Retinal pigment epithelial cell (primary cell): ENCODE measurements at regions not wholly inside any gene's neighbourhood (a gene's known extent, or its start where the extent isn't known, plus 50 kb on each side); places are given as distances from the start of the nearest gene placed in this dataset.
"Not testable (repeated sequence)": the region's sequence is repeated elsewhere in the genome, so short reads cannot be mapped to it uniquely, and the experiment has no call there.

Experiments used
- DNase-seq: peaks from one replicate; pipeline ENCODE4 v3.0.0-alpha.2; 2010; ENCODE audit warnings: low read depth
- H3K4me3 ChIP-seq: 2 replicates; pipeline ENCODE4 v1.5.1; 2011; ENCODE audit warnings: mild to moderate bottlenecking, low read length, control low read depth, moderate library complexity
- TF ChIP-seq, protein P1 (sequence below): conservative IDR thresholded peaks from 2 replicates; pipeline ENCODE4 v1.5.1; 2011; ENCODE audit warnings: low read depth, low read length, control low read depth, inconsistent platforms

DNA sequence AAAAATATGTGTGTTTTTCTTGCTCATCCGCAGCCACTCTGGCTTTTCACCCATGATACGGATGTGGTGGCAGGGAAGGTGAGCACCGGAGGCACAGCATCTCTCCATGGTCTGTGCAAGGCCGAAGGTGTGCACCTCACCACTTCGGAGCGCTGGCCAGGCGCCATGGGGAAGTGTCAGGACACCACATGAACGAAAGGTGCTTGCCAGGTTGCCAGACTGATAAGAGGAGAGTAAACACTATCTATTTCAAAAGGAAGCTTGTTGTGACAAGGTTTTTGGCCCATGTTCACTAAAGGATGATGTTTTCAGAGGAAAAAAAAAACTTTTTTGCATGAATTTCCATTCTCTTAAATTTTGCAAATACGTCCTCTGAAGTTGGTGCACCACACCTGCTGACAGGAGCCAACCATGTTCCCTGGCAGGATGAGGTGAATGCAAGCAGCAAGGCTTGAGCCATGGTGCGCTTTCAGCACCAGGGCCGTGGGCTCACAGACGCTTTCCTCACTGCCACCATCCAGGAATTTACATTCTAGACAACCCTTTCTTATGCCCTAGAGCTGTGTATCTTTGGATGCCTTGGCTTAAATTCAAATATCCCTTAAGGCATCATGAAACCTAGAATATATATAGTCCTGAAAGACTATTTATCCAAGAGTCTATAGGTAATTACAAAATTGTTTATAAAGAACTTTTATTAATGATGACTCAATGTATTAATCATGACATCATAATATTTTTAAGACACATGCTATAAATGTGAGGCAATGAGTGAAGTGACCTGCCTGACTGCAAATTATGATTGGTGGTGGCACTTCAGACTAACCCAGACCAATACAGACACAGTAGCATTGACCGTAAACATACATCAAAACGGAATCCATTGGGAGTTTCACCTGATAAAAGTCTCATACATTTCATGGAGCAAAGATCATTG lies 234.5 kb downstream of the TFAP2A start:
- no peak for DNase-seq
- TF ChIP-seq, protein P1, sequence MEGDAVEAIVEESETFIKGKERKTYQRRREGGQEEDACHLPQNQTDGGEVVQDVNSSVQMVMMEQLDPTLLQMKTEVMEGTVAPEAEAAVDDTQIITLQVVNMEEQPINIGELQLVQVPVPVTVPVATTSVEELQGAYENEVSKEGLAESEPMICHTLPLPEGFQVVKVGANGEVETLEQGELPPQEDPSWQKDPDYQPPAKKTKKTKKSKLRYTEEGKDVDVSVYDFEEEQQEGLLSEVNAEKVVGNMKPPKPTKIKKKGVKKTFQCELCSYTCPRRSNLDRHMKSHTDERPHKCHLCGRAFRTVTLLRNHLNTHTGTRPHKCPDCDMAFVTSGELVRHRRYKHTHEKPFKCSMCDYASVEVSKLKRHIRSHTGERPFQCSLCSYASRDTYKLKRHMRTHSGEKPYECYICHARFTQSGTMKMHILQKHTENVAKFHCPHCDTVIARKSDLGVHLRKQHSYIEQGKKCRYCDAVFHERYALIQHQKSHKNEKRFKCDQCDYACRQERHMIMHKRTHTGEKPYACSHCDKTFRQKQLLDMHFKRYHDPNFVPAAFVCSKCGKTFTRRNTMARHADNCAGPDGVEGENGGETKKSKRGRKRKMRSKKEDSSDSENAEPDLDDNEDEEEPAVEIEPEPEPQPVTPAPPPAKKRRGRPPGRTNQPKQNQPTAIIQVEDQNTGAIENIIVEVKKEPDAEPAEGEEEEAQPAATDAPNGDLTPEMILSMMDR, result no peak
- no peak overlapping the region for H3K4me3 ChIP-seq

DNA sequence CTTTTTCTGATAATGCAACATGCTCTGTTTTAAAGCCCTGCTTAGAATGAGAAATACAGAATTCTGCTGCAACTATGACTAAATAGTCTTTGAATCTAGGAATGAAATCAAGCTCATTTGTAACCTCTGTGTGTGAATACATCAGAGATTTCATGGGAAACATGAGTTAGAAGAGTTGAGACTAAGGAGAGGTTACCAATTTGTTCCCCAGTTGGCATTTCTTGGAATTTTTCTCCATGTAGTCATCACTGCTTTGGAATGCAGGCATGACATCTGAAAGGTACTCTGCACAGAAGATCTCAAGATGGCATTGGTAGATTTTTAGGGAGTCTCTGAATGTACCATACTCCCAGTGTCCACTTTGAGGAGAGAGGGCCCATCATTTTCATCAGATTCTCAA lies 237.2 kb downstream of the TFAP2A start:
- DNase-seq, result no peak
- H3K4me3 ChIP-seq, result no peak overlapping the region
- TF ChIP-seq, protein P1, result no peak

DNA sequence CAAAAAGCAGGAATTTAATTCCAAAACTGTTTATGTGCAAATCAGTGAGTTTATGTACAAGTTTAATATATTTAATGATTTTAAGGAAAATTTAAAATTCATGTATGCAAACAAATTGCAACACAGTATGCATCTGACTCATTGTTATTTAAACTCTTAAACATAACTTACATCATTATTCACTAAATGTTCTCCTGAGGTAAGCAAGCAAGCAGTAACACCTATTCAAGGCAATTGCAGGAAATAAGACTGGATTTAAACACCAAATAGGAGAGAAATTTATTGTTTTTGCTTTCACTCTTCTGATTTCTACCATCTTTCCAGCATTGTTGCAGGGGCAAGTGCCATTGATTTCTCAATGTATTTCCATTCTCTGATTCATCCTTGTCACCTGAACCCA lies 239.5 kb downstream of the TFAP2A start:
- TF ChIP-seq, protein P1, result no peak
- H3K4me3 ChIP-seq, result no peak overlapping the region
- no peak for DNase-seq

DNA sequence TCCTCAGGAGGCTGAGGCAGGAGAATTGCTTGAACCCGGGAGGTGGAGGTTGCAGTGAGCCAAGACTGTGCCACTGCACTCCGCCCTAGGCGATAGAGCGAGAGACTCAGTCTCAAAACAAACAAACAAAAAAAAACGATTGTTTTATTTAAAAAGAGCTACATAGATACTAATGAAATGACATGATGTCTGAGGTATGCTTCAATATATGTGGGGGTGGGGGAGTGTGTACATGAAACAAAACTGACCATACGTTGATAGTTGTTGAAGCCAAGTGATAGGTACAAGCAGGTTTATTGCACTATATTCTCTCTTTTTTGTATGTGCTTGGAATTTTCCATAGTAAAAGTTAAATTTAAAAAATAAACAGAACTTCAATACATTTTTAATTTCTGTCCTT lies 240.1 kb downstream of the TFAP2A start:
- no peak overlapping the region for H3K4me3 ChIP-seq
- TF ChIP-seq, protein P1, result no peak
- DNase-seq, result no peak

DNA sequence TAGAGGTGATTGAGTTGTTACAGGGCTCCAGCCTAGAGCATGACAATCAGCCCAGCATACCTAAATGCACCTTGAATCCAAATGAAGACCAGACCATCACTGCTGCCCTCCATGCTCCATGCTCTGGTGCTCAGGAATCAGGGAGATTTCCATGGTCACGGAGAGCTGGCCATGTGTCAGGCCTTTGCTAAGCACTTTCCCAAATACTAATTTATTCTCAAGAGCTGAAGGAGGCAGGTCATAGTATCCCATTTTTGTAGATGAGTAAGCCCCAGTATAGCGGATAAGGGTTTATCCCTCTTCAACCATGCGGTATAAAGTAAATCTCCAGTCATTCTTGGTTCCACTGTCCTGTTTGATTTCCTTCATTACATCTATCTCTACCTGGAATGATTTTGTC lies 240.8 kb downstream of the TFAP2A start:
- TF ChIP-seq, protein P1, result no peak
- DNase-seq, result no peak
- no peak overlapping the region for H3K4me3 ChIP-seq

DNA sequence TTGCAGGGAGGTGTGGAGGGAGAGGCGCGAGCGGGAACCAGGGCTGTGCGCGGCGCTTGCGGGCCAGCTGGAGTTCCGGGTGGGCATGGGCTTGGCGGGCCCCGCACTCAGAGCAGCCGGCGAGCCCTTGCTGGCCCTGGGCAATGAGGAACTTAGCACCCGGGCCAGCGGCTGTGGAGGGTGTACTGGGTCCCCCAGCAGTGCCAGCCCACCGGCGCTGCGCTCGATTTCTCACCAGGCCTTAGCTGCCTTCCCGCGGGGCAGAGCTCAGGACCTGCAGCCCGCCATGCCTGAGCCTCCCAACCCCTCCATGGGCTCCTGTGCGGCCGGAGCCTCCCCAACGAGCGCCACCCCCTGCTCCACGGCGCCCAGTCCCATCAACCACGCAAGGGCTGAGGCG lies 243.2 kb downstream of the TFAP2A start:
- not testable (repeated sequence) for DNase-seq, H3K4me3 ChIP-seq

DNA sequence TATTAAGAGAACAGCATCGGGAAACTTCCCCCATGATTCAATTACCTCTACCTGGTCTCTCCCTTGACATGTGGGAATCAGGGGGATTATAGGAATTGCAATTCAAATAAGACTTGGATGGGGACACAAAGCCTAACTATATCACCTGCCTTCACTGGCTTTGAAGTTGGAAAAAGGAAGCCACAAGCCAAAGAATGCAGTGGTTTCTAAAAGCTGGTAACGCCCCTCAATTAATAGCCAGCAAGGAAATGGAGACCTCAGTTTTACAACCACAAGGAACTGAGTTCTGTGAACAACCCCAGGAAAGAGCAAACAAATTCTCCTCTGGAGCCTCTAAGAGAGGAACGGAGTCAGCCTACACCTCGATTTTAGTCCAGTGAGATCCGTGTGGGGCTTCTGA lies 244.1 kb downstream of the TFAP2A start:
- no peak for DNase-seq
- TF ChIP-seq, protein P1, result no peak
- H3K4me3 ChIP-seq, result no peak overlapping the region
